H1 (cell line): ENCODE measurements at regions not wholly inside any gene's neighbourhood (a gene's known extent, or its start where the extent isn't known, plus 50 kb on each side); places are given as distances from the start of the nearest gene placed in this dataset.

Source experiments
- CTCF ChIA-PET: fragments of 300-600 bp; sonication (Branson Sonifier 250); formaldehyde crosslinking; loops from one replicate; lab custom pipeline; 2021; ENCODE audit not compliant: partially characterized antibody; lab: Charles Lee
- POLR2A ChIA-PET: fragments of 300-600 bp; sonication (Branson Sonifier 250); formaldehyde crosslinking; loops from one replicate; lab custom pipeline; 2021; ENCODE audit warnings: inconsistent platforms; ENCODE audit not compliant: partially characterized antibody; lab: Charles Lee
- DNase-seq, 2 experiments: peaks; one replicate each; pipeline versions ENCODE4 v3.0.0 to v3.0.0-alpha.2; 2010 to 2022; ENCODE audit warnings: low spot score in 2 of 2, low read depth in 1 of 2, mixed read lengths in 1 of 2
- FAIRE-seq: peaks from 2 replicates; lab custom pipeline; 2011; peaks lifted over from hg19 to GRCh38; lab: Jason Lieb, UNC
- H2AFZ ChIP-seq: 2 replicates; pipeline ENCODE4 v1.8.1; 2012; ENCODE audit warnings: low read length, inconsistent platforms
- H2AK5ac ChIP-seq: 2 replicates; pipeline ENCODE4 v1.6.1; 2013; ENCODE audit warnings: low read depth, low read length
- H2BK120ac ChIP-seq: replicated peaks from 2 replicates; pipeline ENCODE3; 2013; ENCODE audit warnings: low read depth, low read length, inconsistent platforms
- H2BK12ac ChIP-seq: 2 replicates; pipeline ENCODE4 v1.6.1; 2013; ENCODE audit warnings: low read depth, low read length
- H2BK15ac ChIP-seq: 2 replicates; pipeline ENCODE4 v1.6.1; 2013; ENCODE audit warnings: low read length
- H2BK20ac ChIP-seq: 2 replicates; pipeline ENCODE4 v1.6.1; 2013; ENCODE audit warnings: low read length
- H2BK5ac ChIP-seq: 2 replicates; pipeline ENCODE4 v1.6.1; 2013; ENCODE audit warnings: low read depth, low read length
- H3K14ac ChIP-seq: 2 replicates; pipeline ENCODE4 v1.6.1; 2013; ENCODE audit warnings: inconsistent platforms; ENCODE audit not compliant: insufficient read length
- H3K18ac ChIP-seq: 2 replicates; pipeline ENCODE4 v1.6.1; 2013; ENCODE audit warnings: low read length; ENCODE audit errors: extremely low read depth
- H3K23ac ChIP-seq: 2 replicates; pipeline ENCODE4 v1.6.1; 2013; ENCODE audit warnings: inconsistent platforms; ENCODE audit not compliant: insufficient read length
- H3K23me2 ChIP-seq: 2 replicates; pipeline ENCODE4 v1.6.1; 2013; ENCODE audit warnings: low read depth, low read length
- H3K27ac ChIP-seq: 2 replicates; pipeline ENCODE4 v1.6.1; 2011; ENCODE audit warnings: low read depth, low read length, inconsistent platforms
- H3K27me3 ChIP-seq, 4 experiments: replicated peaks in 1 of 4; 1 replicate in 1 of 4; 2 replicates in 3 of 4; pipeline versions ENCODE4 v1.6.1 to v1.8.1; 2011 to 2013; ENCODE audit warnings: low read length in 3 of 4, mild to moderate bottlenecking in 3 of 4, inconsistent platforms in 2 of 4, mixed read lengths in 2 of 4, moderate library complexity in 1 of 4; ENCODE audit not compliant: control insufficient read depth in 3 of 4, insufficient read depth in 3 of 4; ENCODE audit errors: extremely low read depth in 1 of 4
- H3K36me3 ChIP-seq, 4 experiments: 2 replicates each; pipeline versions ENCODE4 v1.6.1 to v1.8.1; 2011 to 2013; ENCODE audit warnings: mild to moderate bottlenecking in 4 of 4, low read length in 3 of 4, moderate library complexity in 2 of 4, control low read depth in 1 of 4, inconsistent platforms in 1 of 4; ENCODE audit not compliant: insufficient read depth in 4 of 4, control insufficient read depth in 2 of 4
- H3K4ac ChIP-seq: replicated peaks from 2 replicates; pipeline ENCODE3; 2013; ENCODE audit warnings: low read length, low read depth, mixed read lengths, inconsistent platforms; ENCODE audit not compliant: insufficient read length
- H3K4me1 ChIP-seq, 4 experiments: replicated peaks in 1 of 4; 1 replicate in 1 of 4; 2 replicates in 3 of 4; pipeline versions ENCODE4 v1.6.1 to v1.8.1; 2011 to 2013; ENCODE audit warnings: low read length in 3 of 4, inconsistent platforms in 2 of 4, mixed read lengths in 1 of 4; ENCODE audit not compliant: insufficient read depth in 4 of 4, control insufficient read depth in 3 of 4
- H3K4me2 ChIP-seq, 2 experiments: 2 replicates each; pipeline versions ENCODE4 v1.6.1 to v1.8.1; 2011 to 2013; ENCODE audit warnings: low read depth in 2 of 2, low read length in 2 of 2, control low read depth in 1 of 2, inconsistent platforms in 1 of 2, mild to moderate bottlenecking in 1 of 2; ENCODE audit not compliant: insufficient read depth in 1 of 2
- H3K4me3 ChIP-seq, 4 experiments: fragments of 200-600, 300-600 bp in 1 of 4; sonication (generic), shearing (Covaris generic), sonication (Bioruptor Twin) in 1 of 4; 2 replicates each; pipeline versions ENCODE4 v1.5.1 to v1.8.1; 2011 to 2016; ENCODE audit warnings: low read length in 4 of 4, low read depth in 3 of 4, control low read depth in 2 of 4, inconsistent platforms in 2 of 4, mild to moderate bottlenecking in 2 of 4, mixed read lengths in 1 of 4, moderate library complexity in 1 of 4; ENCODE audit not compliant: insufficient read depth in 2 of 4; ENCODE audit errors: extremely low read depth in 1 of 4
- H3K56ac ChIP-seq: replicated peaks from 2 replicates; pipeline ENCODE3; 2013; ENCODE audit warnings: low read depth, mild to moderate bottlenecking, mixed read lengths, low read length, inconsistent platforms; ENCODE audit not compliant: insufficient read length
- H3K79me1 ChIP-seq: 2 replicates; pipeline ENCODE4 v1.6.1; 2013; ENCODE audit warnings: low read depth, low read length, control low read depth
- H3K79me2 ChIP-seq, 2 experiments: 2 replicates each; pipeline versions ENCODE4 v1.6.1 to v1.8.1; 2012 to 2013; ENCODE audit warnings: low read length in 2 of 2, mild to moderate bottlenecking in 2 of 2, inconsistent platforms in 1 of 2; ENCODE audit not compliant: insufficient read depth in 2 of 2, control insufficient read depth in 1 of 2
- H3K9ac ChIP-seq, 4 experiments: replicated peaks in 1 of 4; 1 replicate in 1 of 4; 2 replicates in 3 of 4; pipeline versions ENCODE4 v1.6.1 to v1.8.1; 2011 to 2013; ENCODE audit warnings: low read depth in 3 of 4, low read length in 3 of 4, control low read depth in 2 of 4, mild to moderate bottlenecking in 2 of 4, moderate library complexity in 2 of 4, inconsistent platforms in 1 of 4; ENCODE audit errors: extremely low read depth in 1 of 4
- H3K9me3 ChIP-seq, 2 experiments: 2 replicates each; pipeline versions ENCODE4 v1.6.1 to v1.8.1; 2012 to 2013; ENCODE audit warnings: mild to moderate bottlenecking in 2 of 2, moderate library complexity in 2 of 2, control low read depth in 1 of 2, inconsistent platforms in 1 of 2, low read depth in 1 of 2, low read length in 1 of 2, mixed read lengths in 1 of 2; ENCODE audit not compliant: insufficient read depth in 2 of 2
- H4K20me1 ChIP-seq, 2 experiments: replicated peaks in 1 of 2; 2 replicates each; pipeline versions ENCODE3 to v1.8.1; 2011 to 2013; ENCODE audit warnings: inconsistent platforms in 2 of 2, low read length in 2 of 2, mild to moderate bottlenecking in 1 of 2; ENCODE audit not compliant: insufficient read depth in 2 of 2, control insufficient read depth in 1 of 2
- H4K5ac ChIP-seq: 2 replicates; pipeline ENCODE4 v1.6.1; 2013; ENCODE audit warnings: low read length, low read depth, mixed read lengths, inconsistent platforms; ENCODE audit not compliant: insufficient read length
- H4K8ac ChIP-seq: 2 replicates; pipeline ENCODE4 v1.8.0; 2013; ENCODE audit warnings: mild to moderate bottlenecking, moderate library complexity, low read length, inconsistent platforms; ENCODE audit not compliant: insufficient read depth; ENCODE audit errors: extremely low read depth
- H4K91ac ChIP-seq: replicated peaks from 2 replicates; pipeline ENCODE3; 2013; ENCODE audit warnings: low read length, mixed read lengths, inconsistent platforms; ENCODE audit not compliant: insufficient read length
- CHD1 ChIP-seq: IDR thresholded peaks from 2 replicates; pipeline ENCODE4 v1.6.1; 2012; ENCODE audit warnings: low read depth, low read length, improper control_type of control experiment
- JUN ChIP-seq: IDR thresholded peaks from 2 replicates; pipeline ENCODE4 v1.6.1; 2011; ENCODE audit warnings: low read depth, mild to moderate bottlenecking, improper control_type of control experiment, low read length
- PHF8 ChIP-seq: fragments of 200-600 bp; sonication (generic); conservative IDR thresholded peaks from 2 replicates; pipeline ENCODE4 v1.7.1; 2012; ENCODE audit warnings: low read depth, mild to moderate bottlenecking, inconsistent platforms, low read length, moderate library complexity
- POLR2AphosphoS5 ChIP-seq: IDR thresholded peaks from 2 replicates; pipeline ENCODE4 v1.6.1; 2011; ENCODE audit warnings: low read depth, low read length
- SAP30 ChIP-seq: fragments of 300-600 bp; sonication (generic); IDR thresholded peaks from 2 replicates; pipeline ENCODE4 v1.7.1; 2012; ENCODE audit warnings: low read length, moderate library complexity, mild to moderate bottlenecking, inconsistent platforms; ENCODE audit not compliant: insufficient read depth, insufficient replicate concordance
- SP2 ChIP-seq: IDR thresholded peaks from 2 replicates; pipeline ENCODE4 v1.6.1; 2012; ENCODE audit warnings: mild to moderate bottlenecking, low read length, inconsistent platforms
- SUZ12 ChIP-seq: fragments of 200-600 bp; sonication (generic); IDR thresholded peaks from 2 replicates; pipeline ENCODE4 v1.6.1; 2012; ENCODE audit warnings: mild to moderate bottlenecking, inconsistent platforms, low read length, moderate library complexity, mixed read lengths
- WGBS, 2 experiments: shearing (Covaris generic) in 1 of 2; methylation state at CpG; one replicate each; pipeline versions ENCODE4 v1.1.6 to v1.1.7; 2013 to 2015; ENCODE audit warnings: low lambda C conversion rate in 2 of 2, mixed read lengths in 2 of 2, inconsistent platforms in 1 of 2, low coverage in 1 of 2, missing lambda C conversion rate in 1 of 2; ENCODE audit not compliant: insufficient replicate concordance in 2 of 2, insufficient coverage in 1 of 2, insufficient read length in 1 of 2; ENCODE audit errors: extremely low coverage in 1 of 2, missing lambda C conversion rate in 1 of 2; 5-methylcytosine and 5-hydroxymethylcytosine counted together

DNA sequence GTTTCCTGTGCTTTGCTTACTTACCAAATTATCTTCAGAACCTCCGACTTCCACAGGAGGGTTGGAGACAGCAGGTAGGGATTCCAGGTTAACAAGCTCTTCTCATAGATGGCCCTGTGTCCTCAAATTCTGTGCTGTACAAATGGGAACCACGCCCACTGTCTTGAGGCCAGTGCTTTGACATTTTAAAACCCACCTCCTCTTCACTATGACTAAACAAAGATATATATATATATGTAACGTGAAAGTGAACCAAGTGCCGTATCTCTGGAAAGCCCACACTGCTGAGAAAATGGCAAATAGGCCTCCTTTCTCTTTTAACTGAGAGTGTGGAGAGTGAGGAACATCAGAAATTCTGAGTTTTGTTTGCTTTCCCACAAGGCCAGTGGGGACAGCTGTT lies 99.6 kb downstream of the ZBTB18 start:
- Histone ChIP-seq H3K9ac (no peak overlapping the region), H2BK5ac (no peak overlapping the region), H4K91ac (no peak overlapping the region), H4K8ac (no peak overlapping the region), H3K79me2 (no peaks in the 10 kb centered on the region), H3K4me1 (peaks cover 0 to 4% (median 0%) of the 10 kb centered on the region in 4 experiments; a peak in 3 of 7 replicates), H3K9me3 (no peaks in the 10 kb centered on the region), H3K27me3 (no peaks in the 10 kb centered on the region), H2BK15ac (no peak overlapping the region), H2BK20ac (no peak overlapping the region), H4K20me1 (no peaks in the 10 kb centered on the region), H2BK120ac (no peak overlapping the region), H3K23ac (no peak overlapping the region), H3K79me1 (no peaks in the 10 kb centered on the region), H3K27ac (no peak overlapping the region), H4K5ac (no peak overlapping the region), H2BK12ac (no peak overlapping the region), H3K4me2 (no peak overlapping the region), H3K4ac (no peak overlapping the region), H2AFZ (no peak overlapping the region), H3K36me3 (no peaks in the 10 kb centered on the region), H3K14ac (no peak overlapping the region), H3K4me3 (no peak overlapping the region), H3K23me2 (no peaks in the 10 kb centered on the region; the same call in 1 of the 2 replicates), H2AK5ac (no peak overlapping the region), H3K56ac (no peak overlapping the region), H3K18ac (no peak overlapping the region)
- POLR2A ChIA-PET: no interaction called here
- no peak for FAIRE-seq
- DNase-seq: no peak
- CTCF ChIA-PET: interaction anchor here (1.3 kb wide), 1 partner anchor 10 kb away, joined by 3 read pairs; no protein-coding TSS in a partner anchor
- 89% methylated on average over 4 of the region's 4 CpGs; no CpG with 5 or more reads in 1 of the 2 experiments for WGBS, 2 experiments
- TF ChIP-seq POLR2AphosphoS5 (no peak), CHD1 (no peak), SP2 (no peak), SUZ12 (no peak), JUN (no peak), SAP30 (no peak), PHF8 (no peak)
